Endothelial cell of umbilical vein (primary cell): ENCODE measurements at regions not wholly inside any gene's neighbourhood (a gene's known extent, or its start where the extent isn't known, plus 50 kb on each side); places are given as distances from the start of the nearest gene placed in this dataset.

ENCODE experiments used
- BruUV-seq: library from RNA; stranded (reverse); fragments of 400-500 nt; replicated peaks from 2 replicates; lab custom pipeline; 2021; lab: Mats Ljungman, UMichigan
- CTCF ChIA-PET: fragments of 300-600, 350-600 bp; sonication (Branson Sonifier 250); formaldehyde crosslinking; loops from one replicate; lab custom pipeline; 2021; ENCODE audit warnings: antibody characterized with exemption, inconsistent platforms; lab: Charles Lee
- POLR2A ChIA-PET: fragments of 300-600, 350-600 bp; sonication (Branson Sonifier 250); formaldehyde crosslinking; loops from one replicate; lab custom pipeline; 2021; ENCODE audit warnings: antibody characterized with exemption, inconsistent platforms; lab: Charles Lee
- DNase-seq: peaks from one replicate; pipeline ENCODE4 v3.0.0-alpha.2; 2011; ENCODE audit warnings: low read depth, low spot score
- FAIRE-seq: peaks from 2 replicates; lab custom pipeline; 2011; peaks lifted over from hg19 to GRCh38; lab: Jason Lieb, UNC
- H2AFZ ChIP-seq: 2 replicates; pipeline ENCODE4 v1.6.0; 2012; ENCODE audit warnings: low read depth, low read length, control low read depth, inconsistent platforms
- H3K27ac ChIP-seq: 2 replicates; pipeline ENCODE4 v1.5.1; 2011; ENCODE audit warnings: low read depth, mild to moderate bottlenecking, control low read depth, low read length, moderate library complexity; ENCODE audit not compliant: insufficient read depth
- H3K27me3 ChIP-seq, 2 experiments: 2 replicates each; pipeline versions ENCODE4 v1.6.0 to v1.6.1; 2011; ENCODE audit warnings: low read length in 2 of 2, mixed read lengths in 1 of 2; ENCODE audit not compliant: control insufficient read depth in 2 of 2, insufficient read depth in 2 of 2
- H3K36me3 ChIP-seq, 2 experiments: 2 replicates in 1 of 2; 3 replicates in 1 of 2; pipeline ENCODE4 v1.5.1; 2011; ENCODE audit warnings: low read length in 2 of 2, mild to moderate bottlenecking in 1 of 2, moderate library complexity in 1 of 2; ENCODE audit not compliant: control insufficient read depth in 2 of 2, insufficient read depth in 2 of 2; ENCODE audit errors: extremely low read depth in 1 of 2
- H3K4me1 ChIP-seq: 3 replicates; pipeline ENCODE4 v1.5.1; 2011; ENCODE audit warnings: mild to moderate bottlenecking, low read length; ENCODE audit not compliant: control insufficient read depth, insufficient read depth; ENCODE audit errors: extremely low read depth
- H3K4me2 ChIP-seq: 2 replicates; pipeline ENCODE4 v1.6.1; 2011; ENCODE audit warnings: low read length, control low read depth, mixed read lengths; ENCODE audit not compliant: insufficient read depth
- H3K4me3 ChIP-seq, 3 experiments: fragments of 200-600 bp in 1 of 3; sonication (generic), shearing (Covaris generic) in 1 of 3; replicated peaks in 1 of 3; 2 replicates each; pipeline ENCODE4 v1.5.1; 2011 to 2016; ENCODE audit warnings: control low read depth in 3 of 3, low read length in 3 of 3, mild to moderate bottlenecking in 2 of 3, inconsistent platforms in 1 of 3, low read depth in 1 of 3, moderate library complexity in 1 of 3; ENCODE audit not compliant: insufficient read depth in 1 of 3
- H3K79me2 ChIP-seq: 2 replicates; pipeline ENCODE4 v1.6.0; 2012; ENCODE audit warnings: low read length, inconsistent platforms; ENCODE audit not compliant: control insufficient read depth, insufficient read depth
- H3K9ac ChIP-seq: replicated peaks from 2 replicates; pipeline ENCODE3; 2011; ENCODE audit warnings: low read length, control low read depth; ENCODE audit not compliant: insufficient read depth; ENCODE audit errors: extremely low read depth
- H3K9me1 ChIP-seq: replicated peaks from 3 replicates; pipeline ENCODE4 v1.6.0; 2011; ENCODE audit warnings: mild to moderate bottlenecking, low read length; ENCODE audit not compliant: control insufficient read depth, insufficient read depth; ENCODE audit errors: extremely low read depth
- H3K9me3 ChIP-seq: replicated peaks from 2 replicates; pipeline ENCODE4 v1.5.1; 2012; ENCODE audit warnings: low read length, inconsistent platforms; ENCODE audit not compliant: control insufficient read depth, insufficient read depth
- H4K20me1 ChIP-seq: replicated peaks from 2 replicates; pipeline ENCODE3; 2011; ENCODE audit warnings: mild to moderate bottlenecking, low read length; ENCODE audit not compliant: control insufficient read depth, insufficient read depth; ENCODE audit errors: extremely low read depth
- CTCF ChIP-seq, 2 donors: IDR thresholded peaks; 1 replicate in 1 of 2; 2 replicates in 1 of 2; pipeline ENCODE4 v1.5.1; 2011; ENCODE audit warnings: low read length in 2 of 2, mild to moderate bottlenecking in 2 of 2, moderate library complexity in 2 of 2, control low read depth in 1 of 2, inconsistent platforms in 1 of 2, low read depth in 1 of 2; ENCODE audit not compliant: insufficient read depth in 1 of 2; ENCODE audit errors: extremely low read depth in 1 of 2
- EZH2 ChIP-seq: IDR thresholded peaks from 2 replicates; pipeline ENCODE4 v1.6.1; 2012; ENCODE audit warnings: borderline replicate concordance, low read depth, mild to moderate bottlenecking, moderate library complexity, low read length, inconsistent platforms; ENCODE audit not compliant: severe bottlenecking
- FOS ChIP-seq: IDR thresholded peaks from 2 replicates; pipeline ENCODE4 v1.6.1; 2011; ENCODE audit warnings: mild to moderate bottlenecking, low read length, moderate library complexity, borderline replicate concordance; ENCODE audit not compliant: insufficient read depth
- GATA2 ChIP-seq: IDR thresholded peaks from 2 replicates; pipeline ENCODE4 v1.7.0; 2011; ENCODE audit warnings: low read depth, mild to moderate bottlenecking, moderate library complexity, mixed read lengths, low read length; ENCODE audit not compliant: insufficient read length, insufficient read depth
- JUN ChIP-seq: IDR thresholded peaks from 2 replicates; pipeline ENCODE4 v1.6.1; 2011; ENCODE audit warnings: borderline replicate concordance, low read depth; ENCODE audit not compliant: insufficient read length, insufficient read depth
- MYC ChIP-seq: IDR thresholded peaks from one replicate; pipeline ENCODE4 v1.6.1; 2011; ENCODE audit warnings: mild to moderate bottlenecking, low read depth, low read length
- POLR2A ChIP-seq: IDR thresholded peaks from 2 replicates; pipeline ENCODE4 v1.6.1; 2012; ENCODE audit warnings: low read depth, mild to moderate bottlenecking, control low read depth, low read length
- POLR2AphosphoS5 ChIP-seq: IDR thresholded peaks from 2 replicates; pipeline ENCODE4 v1.6.1; 2012; ENCODE audit warnings: low read depth, mild to moderate bottlenecking, control low read depth, low read length, moderate library complexity; ENCODE audit not compliant: insufficient read depth
- dilution Hi-C: fragments of 300-500 bp; cut with MboI; formaldehyde crosslinking; loops from one replicate; pipeline ENCODE4 v1.15.0; 2019; ENCODE audit warnings: low sequenced_read_pairs; ENCODE audit not compliant: extremely low pct_ligation_motif_present
- intact Hi-C: fragments of 100-400 bp; cut with micrococcal nuclease; formaldehyde crosslinking; loops from one replicate; pipeline ENCODE4 v1.10.0; 2022
- TF ChIP-seq, protein P1 (sequence below): IDR thresholded peaks from 2 replicates; pipeline ENCODE4 v1.6.1; 2011; ENCODE audit not compliant: insufficient read depth, insufficient read length

DNA sequence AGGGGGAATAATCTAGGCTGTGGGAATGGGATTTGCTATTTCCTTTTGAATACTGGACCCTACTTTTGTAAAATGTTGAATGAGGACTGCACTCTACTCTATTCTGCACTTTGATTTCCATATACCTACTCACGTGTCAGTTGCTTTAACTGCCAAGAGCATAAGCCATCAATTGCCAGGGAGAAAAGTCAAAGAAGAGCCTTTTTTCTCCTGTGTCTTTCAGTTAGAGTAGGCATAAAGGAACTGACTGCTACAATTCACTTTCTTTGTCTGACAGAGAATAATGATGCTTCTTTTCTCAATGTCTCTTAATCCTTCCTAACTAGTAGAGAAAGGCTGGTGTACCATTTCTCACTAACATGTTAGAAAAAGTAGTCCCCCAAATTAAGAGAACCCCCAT, 231.6 kb downstream of the ELAVL2 start:
- ChIA-PET POLR2A (no interaction called here), CTCF (interaction anchor here (0.7 kb wide), 1 partner anchor 775 kb away, joined by 3 read pairs; no protein-coding TSS in a partner anchor)
- intact Hi-C loops (no loop called here), dilution Hi-C loops (no loop called here)
- Histone ChIP-seq H3K4me2 (no peak overlapping the region), H3K27ac (no peak overlapping the region), H3K36me3 (no peaks in the 10 kb centered on the region), H3K9ac (no peak overlapping the region), H3K9me1 (no peaks in the 10 kb centered on the region), H2AFZ (no peak overlapping the region), H3K4me1 (no peaks in the 10 kb centered on the region), H3K27me3 (no peaks in the 10 kb centered on the region), H3K9me3 (no peaks in the 10 kb centered on the region), H3K4me3 (no peak overlapping the region), H3K79me2 (no peaks in the 10 kb centered on the region), H4K20me1 (no peaks in the 10 kb centered on the region)
- TF ChIP-seq MYC (no peak), FOS (no peak), EZH2 (no peak), POLR2AphosphoS5 (no peak), CTCF (IDR thresholded peaks at IDR 0.05; ENCODE audit: extremely low read depth in 1 of 2, insufficient read depth in 1 of 2, low read depth in 1 of 2, low read length in 2 of 2) (no peak), POLR2A (no peak), GATA2 (no peak), JUN (no peak)
- TF ChIP-seq, protein P1, sequence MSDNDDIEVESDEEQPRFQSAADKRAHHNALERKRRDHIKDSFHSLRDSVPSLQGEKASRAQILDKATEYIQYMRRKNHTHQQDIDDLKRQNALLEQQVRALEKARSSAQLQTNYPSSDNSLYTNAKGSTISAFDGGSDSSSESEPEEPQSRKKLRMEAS: no peak
- no peak for DNase-seq
- BruUV-seq: no TSS peak
- no peak for FAIRE-seq
